ENCODE measurements at regions not wholly inside any gene's neighbourhood (a gene's known extent, or its start where the extent isn't known, plus 50 kb on each side); places are given as distances from the start of the nearest gene placed in this dataset.

DNA sequence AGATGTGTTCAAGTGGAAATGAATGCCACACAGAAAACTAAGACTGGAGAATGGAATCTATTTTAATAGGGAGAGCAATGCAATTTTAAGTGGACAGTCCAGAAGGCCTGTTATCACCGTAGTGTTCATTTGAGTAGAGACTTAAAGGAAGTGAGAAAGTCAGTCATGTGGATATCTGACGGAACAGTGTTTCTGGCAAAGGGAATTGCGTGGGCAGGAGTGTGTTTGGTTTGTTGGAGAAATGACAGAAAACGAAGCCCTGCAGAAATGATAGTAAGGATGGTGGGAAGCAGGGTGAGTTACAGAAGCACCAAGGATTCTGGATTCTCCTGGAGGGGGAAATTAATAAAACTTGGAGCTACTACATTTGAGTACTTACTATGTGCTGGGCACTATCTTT is 776.6 kb downstream of the MED13L start:
- H3K36me3 ChIP-seq (ENCODE audit: control insufficient read depth in 1 of 2, insufficient read depth in 2 of 2, low read length in 2 of 2): no peaks in the 10 kb centered on the region
- H4K12ac ChIP-seq (ENCODE audit: low read depth, low read length): no peak overlapping the region
- H3K27ac ChIP-seq (ENCODE audit: low read depth, low read length): no peak overlapping the region
- H2AK5ac ChIP-seq (ENCODE audit: low read length): no peak overlapping the region
- no peaks in the 10 kb centered on the region for H3K79me2 ChIP-seq (ENCODE audit: control insufficient read depth, insufficient read depth, low read length, poor library complexity)
- no peaks in the 10 kb centered on the region for H3K4me1 ChIP-seq (ENCODE audit: control insufficient read depth in 1 of 2, insufficient read depth in 2 of 2, low read length in 2 of 2)
- no peak overlapping the region for H2BK120ac ChIP-seq (ENCODE audit: insufficient read depth, low read length, poor library complexity)
- no peak overlapping the region for H3K4me2 ChIP-seq (ENCODE audit: low read length)
- no peak overlapping the region for H2BK5ac ChIP-seq (ENCODE audit: low read depth, low read length, poor library complexity)
- no peaks in the 10 kb centered on the region for H3K27me3 ChIP-seq (ENCODE audit: insufficient read depth, low read length)
- no peak for DNase-seq
- no peaks in the 10 kb centered on the region for H3K9me3 ChIP-seq (ENCODE audit: insufficient read depth, low read depth, low read length)
- no peak overlapping the region for H2AFZ ChIP-seq (ENCODE audit: insufficient read depth, low read length, poor library complexity)
- no peak overlapping the region for H2BK12ac ChIP-seq (ENCODE audit: low read length)
- H3K18ac ChIP-seq (ENCODE audit: low read length): no peak overlapping the region
- H3K23ac ChIP-seq (ENCODE audit: low read length): no peak overlapping the region
- H3K4me3 ChIP-seq (ENCODE audit: low read depth, low read length): no peak overlapping the region
- H3K14ac ChIP-seq (ENCODE audit: low read length): no peak overlapping the region
- no CpG with 5 or more reads among the region's 4 CpGs for WGBS (ENCODE audit: extremely low coverage, insufficient coverage, insufficient read length)
- no peak overlapping the region for H4K8ac ChIP-seq (ENCODE audit: low read depth, low read length)
- H4K91ac ChIP-seq (ENCODE audit: low read depth, low read length): no peak overlapping the region
- no peaks in the 10 kb centered on the region for H3K79me1 ChIP-seq (ENCODE audit: low read length)
- H3K4ac ChIP-seq (ENCODE audit: low read depth, low read length): no peak overlapping the region
- H3K9ac ChIP-seq (ENCODE audit: low read length): no peak overlapping the region

DNA sequence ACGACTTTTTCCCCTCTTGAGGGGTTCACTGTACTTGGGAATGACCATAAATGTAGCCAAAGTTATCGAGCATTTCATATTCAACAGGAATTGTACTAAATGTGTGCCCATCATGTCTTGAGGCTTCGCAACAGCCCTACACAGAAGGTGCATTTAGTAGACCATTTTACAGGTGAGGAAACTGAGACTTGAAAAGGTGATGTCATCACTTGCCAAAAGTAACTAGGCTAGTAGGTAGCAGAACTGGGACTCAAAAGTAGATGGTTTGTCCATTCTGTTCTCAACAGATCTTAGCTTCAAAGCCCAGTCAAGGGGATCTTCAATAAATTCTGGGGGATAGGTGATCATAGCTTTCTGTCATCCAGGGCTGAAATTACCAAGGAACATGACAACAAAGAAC is 782.2 kb downstream of the MED13L start:
- H3K9ac ChIP-seq (ENCODE audit: low read length): no peak overlapping the region
- no peak overlapping the region for H3K4me2 ChIP-seq (ENCODE audit: low read length)
- no peak overlapping the region for H4K8ac ChIP-seq (ENCODE audit: low read depth, low read length)
- WGBS (ENCODE audit: extremely low coverage, insufficient coverage, insufficient read length): no CpG with 5 or more reads among the region's 3 CpGs
- no peak overlapping the region for H2BK120ac ChIP-seq (ENCODE audit: insufficient read depth, low read length, poor library complexity)
- no peak overlapping the region for H2AFZ ChIP-seq (ENCODE audit: insufficient read depth, low read length, poor library complexity)
- H4K12ac ChIP-seq (ENCODE audit: low read depth, low read length): no peak overlapping the region
- H3K27me3 ChIP-seq (ENCODE audit: insufficient read depth, low read length): no peaks in the 10 kb centered on the region
- H3K27ac ChIP-seq (ENCODE audit: low read depth, low read length): no peak overlapping the region
- H3K4ac ChIP-seq (ENCODE audit: low read depth, low read length): no peak overlapping the region
- no peak overlapping the region for H3K23ac ChIP-seq (ENCODE audit: low read length)
- H3K4me3 ChIP-seq (ENCODE audit: low read depth, low read length): no peak overlapping the region
- H4K91ac ChIP-seq (ENCODE audit: low read depth, low read length): no peak overlapping the region
- H3K36me3 ChIP-seq (ENCODE audit: control insufficient read depth in 1 of 2, insufficient read depth in 2 of 2, low read length in 2 of 2): no peaks in the 10 kb centered on the region
- DNase-seq: no peak
- no peak overlapping the region for H2BK5ac ChIP-seq (ENCODE audit: low read depth, low read length, poor library complexity)
- no peaks in the 10 kb centered on the region for H3K79me2 ChIP-seq (ENCODE audit: control insufficient read depth, insufficient read depth, low read length, poor library complexity)
- no peak overlapping the region for H2BK12ac ChIP-seq (ENCODE audit: low read length)
- H2AK5ac ChIP-seq (ENCODE audit: low read length): no peak overlapping the region
- no peak overlapping the region for H3K14ac ChIP-seq (ENCODE audit: low read length)
- no peaks in the 10 kb centered on the region for H3K9me3 ChIP-seq (ENCODE audit: insufficient read depth, low read depth, low read length)
- no peaks in the 10 kb centered on the region for H3K79me1 ChIP-seq (ENCODE audit: low read length)
- H3K18ac ChIP-seq (ENCODE audit: low read length): no peak overlapping the region
- H3K4me1 ChIP-seq (ENCODE audit: control insufficient read depth in 1 of 2, insufficient read depth in 2 of 2, low read length in 2 of 2): no peaks in the 10 kb centered on the region

DNA sequence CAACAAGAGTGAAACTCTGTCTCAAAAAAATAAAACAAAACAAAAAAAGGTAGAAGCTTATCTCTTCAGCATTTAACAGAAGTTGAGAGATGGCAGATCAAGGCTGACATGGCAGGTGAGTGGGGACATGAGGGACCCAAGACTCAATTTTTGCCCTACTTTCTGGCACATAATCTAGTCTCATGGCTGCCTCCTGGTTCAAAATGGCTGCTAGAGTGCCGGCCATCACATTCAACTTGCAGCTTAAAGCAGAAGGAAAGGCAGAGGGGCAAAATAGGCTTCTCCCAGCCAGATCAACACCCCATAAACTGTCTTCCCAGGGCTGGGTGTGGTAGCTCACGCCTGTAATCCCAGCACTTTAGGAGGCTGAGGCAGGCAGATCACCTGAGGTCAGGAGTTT is 784.9 kb downstream of the MED13L start:
- H3K36me3 ChIP-seq (ENCODE audit: control insufficient read depth in 1 of 2, insufficient read depth in 2 of 2, low read length in 2 of 2): no peaks in the 10 kb centered on the region
- H3K4me3 ChIP-seq (ENCODE audit: low read depth, low read length): no peak overlapping the region
- H3K18ac ChIP-seq (ENCODE audit: low read length): no peak overlapping the region
- H3K9me3 ChIP-seq (ENCODE audit: insufficient read depth, low read depth, low read length): no peaks in the 10 kb centered on the region
- H4K91ac ChIP-seq (ENCODE audit: low read depth, low read length): no peak overlapping the region
- no peak overlapping the region for H3K9ac ChIP-seq (ENCODE audit: low read length)
- H3K4me1 ChIP-seq (ENCODE audit: control insufficient read depth in 1 of 2, insufficient read depth in 2 of 2, low read length in 2 of 2): no peaks in the 10 kb centered on the region
- H4K12ac ChIP-seq (ENCODE audit: low read depth, low read length): no peak overlapping the region
- no peak overlapping the region for H2BK120ac ChIP-seq (ENCODE audit: insufficient read depth, low read length, poor library complexity)
- WGBS (ENCODE audit: extremely low coverage, insufficient coverage, insufficient read length): no CpG with 5 or more reads among the region's 2 CpGs
- no peak overlapping the region for H3K23ac ChIP-seq (ENCODE audit: low read length)
- no peaks in the 10 kb centered on the region for H3K79me1 ChIP-seq (ENCODE audit: low read length)
- no peak overlapping the region for H2AFZ ChIP-seq (ENCODE audit: insufficient read depth, low read length, poor library complexity)
- no peak overlapping the region for H2AK5ac ChIP-seq (ENCODE audit: low read length)
- H3K79me2 ChIP-seq (ENCODE audit: control insufficient read depth, insufficient read depth, low read length, poor library complexity): no peaks in the 10 kb centered on the region
- H3K14ac ChIP-seq (ENCODE audit: low read length): no peak overlapping the region
- H4K8ac ChIP-seq (ENCODE audit: low read depth, low read length): no peak overlapping the region
- H3K27me3 ChIP-seq (ENCODE audit: insufficient read depth, low read length): no peaks in the 10 kb centered on the region
- no peak overlapping the region for H3K4me2 ChIP-seq (ENCODE audit: low read length)
- no peak overlapping the region for H2BK5ac ChIP-seq (ENCODE audit: low read depth, low read length, poor library complexity)
- DNase-seq: no peak
- H2BK12ac ChIP-seq (ENCODE audit: low read length): no peak overlapping the region
- no peak overlapping the region for H3K27ac ChIP-seq (ENCODE audit: low read depth, low read length)
- no peak overlapping the region for H3K4ac ChIP-seq (ENCODE audit: low read depth, low read length)

DNA sequence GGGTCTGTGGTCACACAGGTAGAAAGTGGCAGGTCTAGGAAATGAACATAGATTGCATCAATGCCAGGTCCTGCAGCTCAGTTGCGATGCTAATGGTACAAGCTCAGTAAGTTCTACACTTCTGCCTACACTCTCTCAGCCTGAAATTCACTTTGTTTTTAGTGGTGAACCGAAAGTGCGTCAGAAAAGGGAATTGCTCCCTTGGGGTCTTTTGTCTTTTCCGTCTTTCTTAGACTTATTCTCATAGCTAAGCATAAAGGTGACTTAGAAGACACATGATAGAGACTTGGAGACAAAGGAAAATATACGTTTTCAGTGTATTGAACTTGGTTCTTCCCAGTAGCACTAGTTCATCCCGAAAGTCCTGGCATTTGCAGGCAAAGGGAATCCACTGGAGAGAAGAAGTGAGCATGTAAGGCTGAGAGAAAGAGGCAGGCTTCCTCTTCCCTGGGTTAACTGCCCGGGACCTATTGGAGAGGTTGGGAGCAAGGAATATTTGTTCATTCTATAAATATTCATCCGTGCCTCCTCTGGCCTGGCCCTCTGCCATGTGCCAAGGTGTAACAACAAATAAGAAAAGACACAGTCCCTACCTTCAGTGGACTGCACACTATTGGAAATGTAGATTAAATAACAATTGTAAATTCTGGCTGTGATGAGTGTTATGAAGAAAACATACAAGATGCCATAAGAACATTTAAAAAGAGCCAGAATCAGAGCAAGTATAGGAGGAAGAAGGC is 785.8 kb downstream of the MED13L start:
- H4K8ac ChIP-seq (ENCODE audit: low read depth, low read length): no peak overlapping the region
- H3K14ac ChIP-seq (ENCODE audit: low read length): no peak overlapping the region
- H3K18ac ChIP-seq (ENCODE audit: low read length): no peak overlapping the region
- H2AK5ac ChIP-seq (ENCODE audit: low read length): no peak overlapping the region
- no peak overlapping the region for H4K12ac ChIP-seq (ENCODE audit: low read depth, low read length)
- no peaks in the 10 kb centered on the region for H3K4me1 ChIP-seq (ENCODE audit: control insufficient read depth in 1 of 2, insufficient read depth in 2 of 2, low read length in 2 of 2)
- DNase-seq: no peak
- no peak overlapping the region for H3K4me3 ChIP-seq (ENCODE audit: low read depth, low read length)
- no CpG with 5 or more reads among the region's 8 CpGs for WGBS (ENCODE audit: extremely low coverage, insufficient coverage, insufficient read length)
- no peak overlapping the region for H3K27ac ChIP-seq (ENCODE audit: low read depth, low read length)
- no peak overlapping the region for H3K23ac ChIP-seq (ENCODE audit: low read length)
- H3K79me2 ChIP-seq (ENCODE audit: control insufficient read depth, insufficient read depth, low read length, poor library complexity): no peaks in the 10 kb centered on the region
- no peaks in the 10 kb centered on the region for H3K36me3 ChIP-seq (ENCODE audit: control insufficient read depth in 1 of 2, insufficient read depth in 2 of 2, low read length in 2 of 2)
- H3K4ac ChIP-seq (ENCODE audit: low read depth, low read length): no peak overlapping the region
- no peaks in the 10 kb centered on the region for H3K9me3 ChIP-seq (ENCODE audit: insufficient read depth, low read depth, low read length)
- H2BK5ac ChIP-seq (ENCODE audit: low read depth, low read length, poor library complexity): no peak overlapping the region
- H3K27me3 ChIP-seq (ENCODE audit: insufficient read depth, low read length): no peaks in the 10 kb centered on the region
- H2BK12ac ChIP-seq (ENCODE audit: low read length): no peak overlapping the region
- no peaks in the 10 kb centered on the region for H3K79me1 ChIP-seq (ENCODE audit: low read length)
- H4K91ac ChIP-seq (ENCODE audit: low read depth, low read length): no peak overlapping the region
- no peak overlapping the region for H3K9ac ChIP-seq (ENCODE audit: low read length)
- H3K4me2 ChIP-seq (ENCODE audit: low read length): no peak overlapping the region
- H2BK120ac ChIP-seq (ENCODE audit: insufficient read depth, low read length, poor library complexity): no peak overlapping the region
- H2AFZ ChIP-seq (ENCODE audit: insufficient read depth, low read length, poor library complexity): no peak overlapping the region

Measured in trophoblast cell (in vitro differentiated cells and primary cell).